Activated CD4-positive, alpha-beta T cell treated with anti-CD3 and anti-CD28 coated beads for 1 hour (primary cell): ENCODE measurements at regions not wholly inside any gene's neighbourhood (a gene's known extent, or its start where the extent isn't known, plus 50 kb on each side); places are given as distances from the start of the nearest gene placed in this dataset.
"Not testable (repeated sequence)": the region's sequence is repeated elsewhere in the genome, so short reads cannot be mapped to it uniquely, and the experiment has no call there.

Experiments used
- DNase-seq: peaks from one replicate; pipeline ENCODE4 v3.0.0-alpha.2; 2020

- no peak for DNase-seq
These were observed 419.2 kb downstream of the REEP3 start for GRCh38 chr10:63940277-63940922.

- DNase-seq: no peak
These were observed 443.2 kb downstream of the REEP3 start for GRCh38 chr10:63964406-63964805.

- DNase-seq: no peak
These were observed 444.6 kb downstream of the REEP3 start for GRCh38 chr10:63965846-63966245.

GRCh38 chr10:63972949-63973827 is 452.0 kb downstream of the REEP3 start:
- DNase-seq: no peak

- DNase-seq: no peak
These were observed 455.3 kb downstream of the REEP3 start for GRCh38 chr10:63976538-63976937.

GRCh38 chr10:63977329-63977923 is 456.2 kb downstream of the REEP3 start:
- no peak for DNase-seq

GRCh38 chr10:63980870-63981269 is 459.7 kb downstream of the REEP3 start:
- DNase-seq: not testable (repeated sequence)

- DNase-seq: not testable (repeated sequence)
These were observed 462.9 kb downstream of the REEP3 start for GRCh38 chr10:63984061-63984460.

- no peak for DNase-seq
These were observed 465.3 kb downstream of the REEP3 start for GRCh38 chr10:63986536-63986935.

- no peak for DNase-seq
These were observed 466.0 kb downstream of the REEP3 start for GRCh38 chr10:63987212-63987611.

- no peak for DNase-seq
These were observed 473.2 kb downstream of the REEP3 start for GRCh38 chr10:63994371-63994770.

GRCh38 chr10:64007157-64007556 is 486.0 kb downstream of the REEP3 start:
- no peak for DNase-seq

GRCh38 chr10:64010711-64011110 is 489.5 kb downstream of the REEP3 start:
- no peak for DNase-seq

- no peak for DNase-seq
These were observed 490.9 kb downstream of the REEP3 start for GRCh38 chr10:64011912-64012714.

GRCh38 chr10:64014281-64014680 is 493.1 kb downstream of the REEP3 start:
- DNase-seq: no peak

GRCh38 chr10:64023926-64024470 is 502.8 kb downstream of the REEP3 start:
- no peak for DNase-seq

GRCh38 chr10:64033711-64034110 is 512.5 kb downstream of the REEP3 start:
- no peak for DNase-seq

GRCh38 chr10:64036321-64036930 is 515.2 kb downstream of the REEP3 start:
- no peak for DNase-seq

- no peak for DNase-seq
These were observed 516.0 kb downstream of the REEP3 start for GRCh38 chr10:64037071-64037661.

- no peak for DNase-seq
These were observed 516.9 kb downstream of the REEP3 start for GRCh38 chr10:64038107-64038506.

GRCh38 chr10:64039198-64039597 is 518.0 kb downstream of the REEP3 start:
- no peak for DNase-seq

- no peak for DNase-seq
These were observed 519.6 kb downstream of the REEP3 start for GRCh38 chr10:64040781-64041180.
